Activated naive CD4-positive, alpha-beta T cell treated with anti-CD3 and anti-CD28 coated beads, Interleukin-2, amount 10 ng/mL, durations not matched to agents 7 days and 5 days (primary cell): ENCODE measurements at regions not wholly inside any gene's neighbourhood (a gene's known extent, or its start where the extent isn't known, plus 50 kb on each side); places are given as distances from the start of the nearest gene placed in this dataset.

Source experiments
- CTCF ChIA-PET: fragments of 350-600 bp; sonication (Branson Sonifier 250); formaldehyde crosslinking; loops from one replicate; lab custom pipeline; 2021; ENCODE audit warnings: antibody characterized with exemption; lab: Charles Lee
- DNase-seq: peaks from one replicate; pipeline ENCODE4 v3.0.0-alpha.2; 2020
- H3K27ac Mint-ChIP-seq: one replicate; pipeline ENCODE4 v1.8.0; 2021; ENCODE audit warnings: mild to moderate bottlenecking, moderate library complexity, mixed read lengths
- H3K27me3 Mint-ChIP-seq: one replicate; pipeline ENCODE4 v1.8.0; 2021; ENCODE audit warnings: mild to moderate bottlenecking, mixed read lengths
- H3K36me3 Mint-ChIP-seq: one replicate; pipeline ENCODE4 v1.8.0; 2021; ENCODE audit warnings: mixed read lengths
- H3K4me1 Mint-ChIP-seq: one replicate; pipeline ENCODE4 v1.8.0; 2021; ENCODE audit warnings: mixed read lengths
- H3K4me3 Mint-ChIP-seq: one replicate; pipeline ENCODE4 v1.8.0; 2021; ENCODE audit warnings: mild to moderate bottlenecking, moderate library complexity, mixed read lengths
- H3K9me3 Mint-ChIP-seq: one replicate; pipeline ENCODE4 v1.8.0; 2021; ENCODE audit warnings: mixed read lengths

GRCh38 chr18:64334748-64335147 lies 185.9 kb upstream of the LINC00305 start:
- CTCF ChIA-PET = no interaction called here
- no peaks in the 10 kb centered on the region for H3K36me3 Mint-ChIP-seq

GRCh38 chr18:64333584-64333983 lies 184.7 kb upstream of the LINC00305 start:
- no peak for DNase-seq
- Mint-ChIP-seq H3K27ac (no peak overlapping the region), H3K4me3 (no peak overlapping the region), H3K36me3 (no peaks in the 10 kb centered on the region), H3K9me3 (peaks cover 4% of the 10 kb centered on the region), H3K27me3 (no peaks in the 10 kb centered on the region), H3K4me1 (no peaks in the 10 kb centered on the region)
- CTCF ChIA-PET = no interaction called here

More at GRCh38 chr18:64334748-64335147, 185.9 kb upstream of the LINC00305 start:
- Mint-ChIP-seq H3K27me3 (no peaks in the 10 kb centered on the region), H3K27ac (no peak overlapping the region), H3K9me3 (peaks cover 4% of the 10 kb centered on the region), H3K4me3 (no peak overlapping the region), H3K4me1 (no peaks in the 10 kb centered on the region)
- DNase-seq = no peak

- CTCF ChIA-PET = no interaction called here
- Mint-ChIP-seq H3K27ac (no peak overlapping the region), H3K4me1 (no peaks in the 10 kb centered on the region), H3K36me3 (no peaks in the 10 kb centered on the region), H3K9me3 (peaks cover 4% of the 10 kb centered on the region), H3K27me3 (no peaks in the 10 kb centered on the region), H3K4me3 (no peak overlapping the region)
- no peak for DNase-seq
Measured at GRCh38 chr18:64332835-64333234, 183.9 kb upstream of the LINC00305 start.

GRCh38 chr18:64331419-64331818 lies 182.5 kb upstream of the LINC00305 start:
- Mint-ChIP-seq H3K4me1 (no peaks in the 10 kb centered on the region), H3K27me3 (no peaks in the 10 kb centered on the region), H3K4me3 (no peak overlapping the region), H3K27ac (no peak overlapping the region), H3K36me3 (no peaks in the 10 kb centered on the region), H3K9me3 (peaks cover 4% of the 10 kb centered on the region)
- DNase-seq = no peak
- CTCF ChIA-PET = no interaction called here

- no peak for DNase-seq
- Mint-ChIP-seq H3K4me1 (no peaks in the 10 kb centered on the region), H3K27ac (no peak overlapping the region), H3K27me3 (no peaks in the 10 kb centered on the region), H3K4me3 (no peak overlapping the region), H3K9me3 (peaks cover 4% of the 10 kb centered on the region), H3K36me3 (no peaks in the 10 kb centered on the region)
- CTCF ChIA-PET = no interaction called here
Measured at GRCh38 chr18:64330931-64331330, 182.0 kb upstream of the LINC00305 start.

- CTCF ChIA-PET = no interaction called here
- no peak overlapping the region for H3K27ac Mint-ChIP-seq
- H3K9me3 Mint-ChIP-seq = peaks cover 4% of the 10 kb centered on the region
- H3K27me3 Mint-ChIP-seq = no peaks in the 10 kb centered on the region
- H3K4me3 Mint-ChIP-seq = no peak overlapping the region
- no peaks in the 10 kb centered on the region for H3K4me1 Mint-ChIP-seq
- no peaks in the 10 kb centered on the region for H3K36me3 Mint-ChIP-seq
- DNase-seq = no peak
Measured at GRCh38 chr18:64330161-64330560, 181.3 kb upstream of the LINC00305 start.

- Mint-ChIP-seq H3K9me3 (peaks cover 3% of the 10 kb centered on the region), H3K36me3 (no peaks in the 10 kb centered on the region), H3K27ac (no peak overlapping the region), H3K4me3 (no peak overlapping the region), H3K4me1 (no peaks in the 10 kb centered on the region), H3K27me3 (peaks cover 3% of the 10 kb centered on the region)
- CTCF ChIA-PET = no interaction called here
- no peak for DNase-seq
Measured at GRCh38 chr18:64322189-64322588, 173.3 kb upstream of the LINC00305 start.

- CTCF ChIA-PET = no interaction called here
- Mint-ChIP-seq H3K27me3 (peaks cover 3% of the 10 kb centered on the region), H3K4me1 (no peaks in the 10 kb centered on the region), H3K4me3 (no peak overlapping the region), H3K9me3 (peaks cover 3% of the 10 kb centered on the region), H3K36me3 (no peaks in the 10 kb centered on the region), H3K27ac (no peak overlapping the region)
- DNase-seq = no peak
Measured at GRCh38 chr18:64318547-64318946, 169.7 kb upstream of the LINC00305 start.

- Mint-ChIP-seq H3K4me3 (no peak overlapping the region), H3K36me3 (no peaks in the 10 kb centered on the region), H3K4me1 (no peaks in the 10 kb centered on the region)
Measured at GRCh38 chr18:64311859-64312258, 163.0 kb upstream of the LINC00305 start.

GRCh38 chr18:64295839-64296238 lies 147.0 kb upstream of the LINC00305 start:
- no peak overlapping the region for H3K4me3 Mint-ChIP-seq
- H3K27ac Mint-ChIP-seq = no peak overlapping the region
- H3K27me3 Mint-ChIP-seq = no peaks in the 10 kb centered on the region
- H3K4me1 Mint-ChIP-seq = no peaks in the 10 kb centered on the region
- CTCF ChIA-PET = no interaction called here
- DNase-seq = no peak
- H3K9me3 Mint-ChIP-seq = no peaks in the 10 kb centered on the region
- no peaks in the 10 kb centered on the region for H3K36me3 Mint-ChIP-seq

More at GRCh38 chr18:64311859-64312258, 163.0 kb upstream of the LINC00305 start:
- Mint-ChIP-seq H3K9me3 (no peaks in the 10 kb centered on the region), H3K27ac (no peak overlapping the region), H3K27me3 (no peaks in the 10 kb centered on the region)
- no peak for DNase-seq
- CTCF ChIA-PET = no interaction called here

GRCh38 chr18:64294967-64295366 lies 146.1 kb upstream of the LINC00305 start:
- no peak for DNase-seq
- no peak overlapping the region for H3K4me3 Mint-ChIP-seq
- H3K9me3 Mint-ChIP-seq = no peaks in the 10 kb centered on the region
- H3K36me3 Mint-ChIP-seq = no peaks in the 10 kb centered on the region
- H3K27ac Mint-ChIP-seq = no peak overlapping the region
- CTCF ChIA-PET = no interaction called here
- no peaks in the 10 kb centered on the region for H3K27me3 Mint-ChIP-seq
- no peaks in the 10 kb centered on the region for H3K4me1 Mint-ChIP-seq

- Mint-ChIP-seq H3K4me3 (no peak overlapping the region), H3K9me3 (peaks cover 3% of the 10 kb centered on the region), H3K4me1 (no peaks in the 10 kb centered on the region), H3K36me3 (no peaks in the 10 kb centered on the region), H3K27ac (no peak overlapping the region), H3K27me3 (no peaks in the 10 kb centered on the region)
- CTCF ChIA-PET = no interaction called here
- no peak for DNase-seq
Measured at GRCh38 chr18:64288432-64288831, 139.5 kb upstream of the LINC00305 start.

GRCh38 chr18:64287926-64288325 lies 139.0 kb upstream of the LINC00305 start:
- Mint-ChIP-seq H3K9me3 (peaks cover 3% of the 10 kb centered on the region), H3K4me3 (no peak overlapping the region), H3K27ac (no peak overlapping the region), H3K27me3 (no peaks in the 10 kb centered on the region), H3K4me1 (no peaks in the 10 kb centered on the region), H3K36me3 (no peaks in the 10 kb centered on the region)
- CTCF ChIA-PET = no interaction called here
- DNase-seq = no peak

GRCh38 chr18:64283059-64283458 lies 134.2 kb upstream of the LINC00305 start:
- Mint-ChIP-seq H3K36me3 (no peaks in the 10 kb centered on the region), H3K27me3 (no peaks in the 10 kb centered on the region), H3K9me3 (peaks cover 9% of the 10 kb centered on the region), H3K27ac (no peak overlapping the region), H3K4me3 (no peak overlapping the region), H3K4me1 (no peaks in the 10 kb centered on the region)
- no peak for DNase-seq
- CTCF ChIA-PET = no interaction called here

- DNase-seq = no peak
- Mint-ChIP-seq H3K4me1 (no peaks in the 10 kb centered on the region), H3K27me3 (no peaks in the 10 kb centered on the region), H3K27ac (no peak overlapping the region), H3K36me3 (no peaks in the 10 kb centered on the region), H3K9me3 (peaks cover 12% of the 10 kb centered on the region), H3K4me3 (no peak overlapping the region)
- CTCF ChIA-PET = no interaction called here
Measured at GRCh38 chr18:64278026-64278425, 129.1 kb upstream of the LINC00305 start.
